ENCODE measurements at regions not wholly inside any gene's neighbourhood (a gene's known extent, or its start where the extent isn't known, plus 50 kb on each side); places are given as distances from the start of the nearest gene placed in this dataset.
"Not testable (repeated sequence)": the region's sequence is repeated elsewhere in the genome, so short reads cannot be mapped to it uniquely, and the experiment has no call there.

- DNase-seq (ENCODE audit: low read depth) = no peak
Measured at GRCh38 chr10:8280946-8281345, 226.5 kb downstream of the GATA3 start.

GRCh38 chr10:8282340-8282739 lies 227.9 kb downstream of the GATA3 start:
- no peak for DNase-seq (ENCODE audit: low read depth)

GRCh38 chr10:8283166-8283905 lies 228.8 kb downstream of the GATA3 start:
- DNase-seq (ENCODE audit: low read depth) = no peak

- DNase-seq (ENCODE audit: low read depth) = no peak
Measured at GRCh38 chr10:8283986-8284385, 229.5 kb downstream of the GATA3 start.

- DNase-seq (ENCODE audit: low read depth) = not testable (repeated sequence)
Measured at GRCh38 chr10:8285970-8286369, 231.5 kb downstream of the GATA3 start.

- no peak for DNase-seq (ENCODE audit: low read depth)
Measured at GRCh38 chr10:8288600-8288999, 234.1 kb downstream of the GATA3 start.

- no peak for DNase-seq (ENCODE audit: low read depth)
Measured at GRCh38 chr10:8289186-8289924, 234.9 kb downstream of the GATA3 start.

- DNase-seq (ENCODE audit: low read depth) = no peak
Measured at GRCh38 chr10:8294779-8295178, 240.3 kb downstream of the GATA3 start.

- DNase-seq (ENCODE audit: low read depth) = no peak
Measured at GRCh38 chr10:8295311-8295710, 240.8 kb downstream of the GATA3 start.

- DNase-seq (ENCODE audit: low read depth) = no peak
Measured at GRCh38 chr10:8296090-8296733, 241.7 kb downstream of the GATA3 start.

GRCh38 chr10:8296734-8297101 lies 242.2 kb downstream of the GATA3 start:
- no peak for DNase-seq (ENCODE audit: low read depth)

- DNase-seq (ENCODE audit: low read depth) = no peak
Measured at GRCh38 chr10:8297107-8297506, 242.6 kb downstream of the GATA3 start.

- DNase-seq (ENCODE audit: low read depth) = no peak
Measured at GRCh38 chr10:8297959-8298358, 243.5 kb downstream of the GATA3 start.

- no peak for DNase-seq (ENCODE audit: low read depth)
Measured at GRCh38 chr10:8298896-8299570, 244.5 kb downstream of the GATA3 start.

GRCh38 chr10:8300925-8301324 lies 246.4 kb downstream of the GATA3 start:
- DNase-seq (ENCODE audit: low read depth) = no peak

- DNase-seq (ENCODE audit: low read depth) = no peak
Measured at GRCh38 chr10:8301333-8301732, 246.8 kb downstream of the GATA3 start.

GRCh38 chr10:8301831-8302230 lies 247.3 kb downstream of the GATA3 start:
- no peak for DNase-seq (ENCODE audit: low read depth)

GRCh38 chr10:8302565-8302964 lies 248.1 kb downstream of the GATA3 start:
- no peak for DNase-seq (ENCODE audit: low read depth)

GRCh38 chr10:8304861-8305260 lies 250.4 kb downstream of the GATA3 start:
- no peak for DNase-seq (ENCODE audit: low read depth)

GRCh38 chr10:8305876-8306652 lies 251.6 kb downstream of the GATA3 start:
- no peak for DNase-seq (ENCODE audit: low read depth)

GRCh38 chr10:8306685-8307364 lies 252.3 kb downstream of the GATA3 start:
- DNase-seq (ENCODE audit: low read depth) = no peak
